ENCODE measurements at regions not wholly inside any gene's neighbourhood (a gene's known extent, or its start where the extent isn't known, plus 50 kb on each side); places are given as distances from the start of the nearest gene placed in this dataset.
A peak's percentile ranks its signal among the peaks of the same experiment; 100 is the strongest.

GRCh38 chr4:149292425-149293007 is 523.1 kb downstream of the IQCM start:
- POLR2A ChIA-PET: interaction anchor here (0.6 kb wide), 1 partner anchor 76 kb away, joined by 3 read pairs; no protein-coding TSS in a partner anchor
- CTCF ChIA-PET: no interaction called here
- Mint-ChIP-seq H3K36me3 (ENCODE audit: insufficient read depth, unreplicated experiment) (no peaks in the 10 kb centered on the region), H3K9me3 (ENCODE audit: unreplicated experiment) (no peaks in the 10 kb centered on the region), H3K27me3 (ENCODE audit: insufficient read depth, unreplicated experiment) (no peaks in the 10 kb centered on the region), H3K27ac (ENCODE audit: low read depth, unreplicated experiment) (peak overlapping the region; percentile 85), H3K4me3 (ENCODE audit: unreplicated experiment) (no peak overlapping the region), H3K4me1 (ENCODE audit: insufficient read depth, unreplicated experiment) (peaks cover 10% of the 10 kb centered on the region)
- DNase-seq (ENCODE audit: unreplicated experiment): no peak
- TF ChIP-seq, protein P1, sequence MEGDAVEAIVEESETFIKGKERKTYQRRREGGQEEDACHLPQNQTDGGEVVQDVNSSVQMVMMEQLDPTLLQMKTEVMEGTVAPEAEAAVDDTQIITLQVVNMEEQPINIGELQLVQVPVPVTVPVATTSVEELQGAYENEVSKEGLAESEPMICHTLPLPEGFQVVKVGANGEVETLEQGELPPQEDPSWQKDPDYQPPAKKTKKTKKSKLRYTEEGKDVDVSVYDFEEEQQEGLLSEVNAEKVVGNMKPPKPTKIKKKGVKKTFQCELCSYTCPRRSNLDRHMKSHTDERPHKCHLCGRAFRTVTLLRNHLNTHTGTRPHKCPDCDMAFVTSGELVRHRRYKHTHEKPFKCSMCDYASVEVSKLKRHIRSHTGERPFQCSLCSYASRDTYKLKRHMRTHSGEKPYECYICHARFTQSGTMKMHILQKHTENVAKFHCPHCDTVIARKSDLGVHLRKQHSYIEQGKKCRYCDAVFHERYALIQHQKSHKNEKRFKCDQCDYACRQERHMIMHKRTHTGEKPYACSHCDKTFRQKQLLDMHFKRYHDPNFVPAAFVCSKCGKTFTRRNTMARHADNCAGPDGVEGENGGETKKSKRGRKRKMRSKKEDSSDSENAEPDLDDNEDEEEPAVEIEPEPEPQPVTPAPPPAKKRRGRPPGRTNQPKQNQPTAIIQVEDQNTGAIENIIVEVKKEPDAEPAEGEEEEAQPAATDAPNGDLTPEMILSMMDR (IDR thresholded peaks at IDR 0.05; ENCODE audit: unreplicated experiment): no peak
- intact Hi-C loops (cut with micrococcal nuclease): no loop called here
- BruUV-seq (replicated peaks): no TSS peak

DNA sequence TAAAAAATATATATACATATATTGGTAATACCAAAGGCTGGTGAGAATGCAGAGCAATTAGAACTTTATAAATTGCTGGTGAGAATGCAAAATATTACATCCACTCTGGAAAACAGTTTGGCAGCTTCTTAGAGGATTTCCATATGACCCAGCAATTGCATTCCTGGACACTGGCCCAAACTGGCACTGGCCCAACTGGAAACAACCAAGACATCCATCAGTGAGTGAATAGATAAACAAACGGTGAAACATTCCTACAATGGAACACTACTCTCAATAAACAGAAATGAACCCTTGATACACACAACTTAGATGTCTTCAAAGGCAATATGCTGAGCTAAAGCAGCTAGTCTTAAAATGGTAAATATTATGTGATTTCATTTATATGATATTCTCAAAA is 524.2 kb downstream of the IQCM start:
- no TSS peak for BruUV-seq (replicated peaks)
- TF ChIP-seq, protein P1 (IDR thresholded peaks at IDR 0.05; ENCODE audit: unreplicated experiment): no peak
- H3K4me3 Mint-ChIP-seq (ENCODE audit: unreplicated experiment): no peak overlapping the region
- H3K4me1 Mint-ChIP-seq (ENCODE audit: insufficient read depth, unreplicated experiment): peaks cover 10% of the 10 kb centered on the region
- DNase-seq (ENCODE audit: unreplicated experiment): peak; percentile 81
- no peaks in the 10 kb centered on the region for H3K27me3 Mint-ChIP-seq (ENCODE audit: insufficient read depth, unreplicated experiment)
- peak overlapping the region; percentile 84 for H3K27ac Mint-ChIP-seq (ENCODE audit: low read depth, unreplicated experiment)
- intact Hi-C loops (cut with micrococcal nuclease): no loop called here
- ChIA-PET CTCF (no interaction called here), POLR2A (no interaction called here)
- H3K36me3 Mint-ChIP-seq (ENCODE audit: insufficient read depth, unreplicated experiment): no peaks in the 10 kb centered on the region
- H3K9me3 Mint-ChIP-seq (ENCODE audit: unreplicated experiment): no peaks in the 10 kb centered on the region

- Mint-ChIP-seq H3K4me3 (ENCODE audit: unreplicated experiment) (no peak overlapping the region), H3K9me3 (ENCODE audit: unreplicated experiment) (no peaks in the 10 kb centered on the region), H3K36me3 (ENCODE audit: insufficient read depth, unreplicated experiment) (no peaks in the 10 kb centered on the region), H3K27me3 (ENCODE audit: insufficient read depth, unreplicated experiment) (no peaks in the 10 kb centered on the region), H3K27ac (ENCODE audit: low read depth, unreplicated experiment) (no peak overlapping the region), H3K4me1 (ENCODE audit: insufficient read depth, unreplicated experiment) (no peaks in the 10 kb centered on the region)
- POLR2A ChIA-PET: no interaction called here
- no TSS peak for BruUV-seq (replicated peaks)
- intact Hi-C loops (cut with micrococcal nuclease): no loop called here
- CTCF ChIA-PET: no interaction called here
- no peak for DNase-seq (ENCODE audit: unreplicated experiment)
- TF ChIP-seq, protein P1 (IDR thresholded peaks at IDR 0.05; ENCODE audit: unreplicated experiment): no peak
These were observed 534.8 kb downstream of the IQCM start for GRCh38 chr4:149280806-149281205.

DNA sequence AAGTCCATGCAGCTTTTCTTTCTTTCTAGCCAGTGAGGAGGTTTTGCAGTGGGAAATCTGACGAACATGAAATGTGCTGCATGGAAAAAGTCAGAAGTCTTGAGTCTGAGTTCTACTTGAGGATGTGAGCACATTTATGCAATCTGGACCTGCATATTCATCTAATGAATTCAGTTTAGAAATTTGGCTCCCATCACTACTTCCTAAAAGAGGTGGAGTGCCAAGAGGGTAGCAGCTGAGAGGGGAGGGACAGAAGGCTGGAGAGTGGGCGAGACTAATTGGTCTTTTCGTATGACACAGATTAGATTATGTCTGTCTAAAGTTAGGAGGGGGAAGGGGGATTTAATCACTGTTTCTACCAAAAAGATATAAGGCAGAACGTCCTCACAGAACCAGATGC is 535.9 kb downstream of the IQCM start:
- H3K27me3 Mint-ChIP-seq (ENCODE audit: insufficient read depth, unreplicated experiment): no peaks in the 10 kb centered on the region
- H3K9me3 Mint-ChIP-seq (ENCODE audit: unreplicated experiment): no peaks in the 10 kb centered on the region
- intact Hi-C loops (cut with micrococcal nuclease): loop anchor here (10.0 kb wide), 1 partner anchor 65 kb away; no protein-coding TSS in a partner anchor
- no peak overlapping the region for H3K4me3 Mint-ChIP-seq (ENCODE audit: unreplicated experiment)
- CTCF ChIA-PET: no interaction called here
- no peak overlapping the region for H3K27ac Mint-ChIP-seq (ENCODE audit: low read depth, unreplicated experiment)
- TF ChIP-seq, protein P1 (IDR thresholded peaks at IDR 0.05; ENCODE audit: unreplicated experiment): no peak
- DNase-seq (ENCODE audit: unreplicated experiment): no peak
- no peaks in the 10 kb centered on the region for H3K4me1 Mint-ChIP-seq (ENCODE audit: insufficient read depth, unreplicated experiment)
- BruUV-seq (replicated peaks): no TSS peak
- POLR2A ChIA-PET: no interaction called here
- H3K36me3 Mint-ChIP-seq (ENCODE audit: insufficient read depth, unreplicated experiment): no peaks in the 10 kb centered on the region
